C4-2B (cell line): ENCODE measurements at regions not wholly inside any gene's neighbourhood (a gene's known extent, or its start where the extent isn't known, plus 50 kb on each side); places are given as distances from the start of the nearest gene placed in this dataset.
"Not testable (repeated sequence)": the region's sequence is repeated elsewhere in the genome, so short reads cannot be mapped to it uniquely, and the experiment has no call there.

Experiments
- H3K27ac ChIP-seq: fragments of 450-650 bp; 2 replicates; pipeline ENCODE4 v1.5.1; 2017
- CTCF ChIP-seq: fragments of 450-650 bp; conservative IDR thresholded peaks from 2 replicates; pipeline ENCODE4 v1.5.1; 2017; ENCODE audit warnings: mild to moderate bottlenecking
- ZFX ChIP-seq: fragments of 450-650 bp; IDR thresholded peaks from 2 replicates; pipeline ENCODE4 v1.6.1; 2017

- no peak overlapping the region for H3K27ac ChIP-seq
- TF ChIP-seq CTCF (no peak), ZFX (no peak)
These were observed 231.6 kb upstream of the ETAA1 start for GRCh38 chr2:67165523-67165990.

DNA sequence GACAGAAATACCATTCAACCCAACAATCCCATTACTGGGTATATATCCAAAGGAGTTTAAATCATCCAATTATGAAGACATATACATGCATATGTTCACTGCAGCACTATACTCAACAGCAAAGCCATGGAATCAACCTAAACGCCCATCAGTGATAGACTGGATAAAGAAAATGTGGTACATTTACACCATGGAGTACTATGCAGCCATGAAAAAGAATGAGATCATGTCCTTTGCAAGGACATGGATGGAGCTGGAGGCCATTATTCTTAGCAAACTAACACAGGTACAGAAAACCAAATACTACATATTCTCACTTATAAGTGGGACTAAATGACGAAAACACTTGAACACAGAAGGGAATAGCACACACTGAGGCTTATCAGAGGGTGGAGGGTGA lies 230.6 kb upstream of the ETAA1 start:
- H3K27ac ChIP-seq, result not testable (repeated sequence)

DNA sequence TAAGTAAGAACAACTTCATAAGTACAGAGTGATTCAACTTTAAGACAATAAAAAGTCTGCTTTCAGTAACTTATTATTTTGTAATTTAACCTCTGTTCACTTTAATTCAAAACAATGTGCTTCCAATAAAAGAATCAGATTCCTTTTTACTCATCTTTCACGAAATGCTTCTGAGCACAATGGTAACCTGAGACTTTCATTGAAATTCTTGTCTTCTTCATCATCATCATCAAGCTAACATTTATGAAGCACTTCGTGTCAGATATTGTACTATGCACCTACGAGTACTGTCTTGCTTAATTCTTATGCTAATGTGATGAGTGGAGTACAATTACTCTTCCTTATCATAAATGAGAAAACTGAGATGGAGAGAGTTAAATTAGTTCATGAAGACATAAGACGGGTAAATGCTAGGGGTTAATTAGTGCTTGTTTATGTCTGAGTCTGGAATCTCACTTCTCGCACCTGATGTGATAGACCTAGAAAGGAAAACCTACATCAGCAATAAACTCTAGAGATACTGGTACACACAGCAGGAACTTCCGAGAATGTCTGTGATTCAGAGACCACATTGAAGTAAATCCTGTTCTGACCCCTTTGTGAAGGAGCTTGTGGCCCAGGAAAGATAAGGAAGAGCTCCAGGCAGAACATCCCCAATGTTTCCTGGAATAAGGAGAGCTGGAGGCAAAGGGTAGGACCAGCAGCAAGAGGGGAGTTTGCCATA lies 227.6 kb upstream of the ETAA1 start:
- no peak for TF ChIP-seq ZFX
- no peak for TF ChIP-seq CTCF
- H3K27ac ChIP-seq, result no peak overlapping the region

- TF ChIP-seq ZFX, result no peak
- no peak for TF ChIP-seq CTCF
- no peak overlapping the region for H3K27ac ChIP-seq
These were observed 217.6 kb upstream of the ETAA1 start for GRCh38 chr2:67179526-67179925.

- H3K27ac ChIP-seq, result no peak overlapping the region
- TF ChIP-seq ZFX, result no peak
These were observed 216.3 kb upstream of the ETAA1 start for GRCh38 chr2:67180841-67181240.

DNA sequence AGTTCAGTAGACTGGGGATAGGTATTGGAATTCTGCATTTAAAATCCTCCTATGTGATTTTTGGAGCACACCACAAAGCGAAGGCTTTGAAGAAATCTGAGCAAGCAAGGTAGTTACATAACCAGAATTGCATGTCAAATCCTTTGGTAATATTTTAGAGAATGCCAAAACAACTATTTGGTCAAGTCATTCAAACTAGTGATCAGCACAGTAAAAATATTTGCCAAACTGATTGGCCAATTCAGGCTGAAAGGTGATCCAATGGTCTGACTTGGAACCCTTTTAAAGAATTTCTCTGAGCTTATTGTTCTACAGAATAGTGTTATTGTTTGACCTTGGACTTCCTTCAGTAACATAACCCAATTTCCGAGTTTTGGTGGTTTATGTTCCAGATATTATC lies 214.2 kb upstream of the ETAA1 start:
- TF ChIP-seq CTCF, result no peak
- no peak overlapping the region for H3K27ac ChIP-seq

DNA sequence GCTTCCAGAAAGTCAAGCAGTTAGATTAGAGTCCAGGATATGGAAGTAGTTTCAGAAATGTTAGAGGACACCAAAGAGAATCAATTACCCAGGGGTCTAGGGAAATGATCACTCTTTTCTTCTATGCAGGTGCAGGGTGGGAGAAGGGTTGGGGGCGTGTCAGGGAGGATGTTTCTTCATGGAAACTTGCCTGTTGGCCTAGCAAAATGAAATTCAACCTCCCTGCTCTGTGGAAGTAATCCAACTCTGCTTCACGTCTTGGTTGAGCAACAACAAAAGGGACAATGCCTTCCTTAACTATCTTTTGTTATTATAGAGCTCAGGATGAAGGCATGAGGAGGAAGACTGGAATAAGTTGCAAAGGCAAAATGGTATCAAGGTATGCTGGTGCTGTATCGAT lies 210.8 kb upstream of the ETAA1 start:
- no peak for TF ChIP-seq CTCF
- TF ChIP-seq ZFX, result no peak
- H3K27ac ChIP-seq, result no peak overlapping the region

GRCh38 chr2:67186871-67187270 lies 210.3 kb upstream of the ETAA1 start:
- H3K27ac ChIP-seq, result no peak overlapping the region
- no peak for TF ChIP-seq ZFX
- no peak for TF ChIP-seq CTCF

GRCh38 chr2:67195327-67195726 lies 201.8 kb upstream of the ETAA1 start:
- H3K27ac ChIP-seq, result not testable (repeated sequence)
